ENCODE measurements at regions not wholly inside any gene's neighbourhood (a gene's known extent, or its start where the extent isn't known, plus 50 kb on each side); places are given as distances from the start of the nearest gene placed in this dataset.

GRCh38 chrX:146424422-146424821, 385.1 kb upstream of the CXorf51B start:
- no peak for TF ChIP-seq CTCF (IDR thresholded peaks at IDR 0.05)
- TF ChIP-seq ZFX (IDR thresholded peaks at IDR 0.05; ENCODE audit: borderline replicate concordance): no peak
- H3K27ac ChIP-seq: no peak overlapping the region

- H3K27ac ChIP-seq: no peak overlapping the region
- TF ChIP-seq ZFX (IDR thresholded peaks at IDR 0.05; ENCODE audit: borderline replicate concordance) (no peak), CTCF (IDR thresholded peaks at IDR 0.05) (no peak)
Observed at GRCh38 chrX:146433771-146434170, 375.8 kb upstream of the CXorf51B start.

- H3K27ac ChIP-seq: no peak overlapping the region
- no peak for TF ChIP-seq CTCF (IDR thresholded peaks at IDR 0.05)
- TF ChIP-seq ZFX (IDR thresholded peaks at IDR 0.05; ENCODE audit: borderline replicate concordance): no peak
Observed at GRCh38 chrX:146435472-146435871, 374.1 kb upstream of the CXorf51B start.

- no peak overlapping the region for H3K27ac ChIP-seq
- TF ChIP-seq ZFX (IDR thresholded peaks at IDR 0.05; ENCODE audit: borderline replicate concordance): no peak
Observed at GRCh38 chrX:146448791-146449190, 360.8 kb upstream of the CXorf51B start.

- no peak for TF ChIP-seq ZFX (IDR thresholded peaks at IDR 0.05; ENCODE audit: borderline replicate concordance)
- no peak for TF ChIP-seq CTCF (IDR thresholded peaks at IDR 0.05)
- H3K27ac ChIP-seq: no peak overlapping the region
Observed at GRCh38 chrX:146449243-146449642, 360.3 kb upstream of the CXorf51B start.

- TF ChIP-seq CTCF (IDR thresholded peaks at IDR 0.05) (no peak), ZFX (IDR thresholded peaks at IDR 0.05; ENCODE audit: borderline replicate concordance) (no peak)
- H3K27ac ChIP-seq: no peak overlapping the region
Observed at GRCh38 chrX:146451136-146451535, 358.4 kb upstream of the CXorf51B start.

- H3K27ac ChIP-seq: no peak overlapping the region
- TF ChIP-seq CTCF (IDR thresholded peaks at IDR 0.05): no peak
- TF ChIP-seq ZFX (IDR thresholded peaks at IDR 0.05; ENCODE audit: borderline replicate concordance): no peak
Observed at GRCh38 chrX:146454363-146454762, 355.2 kb upstream of the CXorf51B start.

GRCh38 chrX:146456058-146456457, 353.5 kb upstream of the CXorf51B start:
- TF ChIP-seq ZFX (IDR thresholded peaks at IDR 0.05; ENCODE audit: borderline replicate concordance): no peak
- TF ChIP-seq CTCF (IDR thresholded peaks at IDR 0.05): no peak
- H3K27ac ChIP-seq: no peak overlapping the region
